ENCODE measurements at regions not wholly inside any gene's neighbourhood (a gene's known extent, or its start where the extent isn't known, plus 50 kb on each side); places are given as distances from the start of the nearest gene placed in this dataset.
"Not testable (repeated sequence)": the region's sequence is repeated elsewhere in the genome, so short reads cannot be mapped to it uniquely, and the experiment has no call there.

GRCh38 chr4:126136922-126137781, 822.4 kb downstream of the FAT4 start:
- no peak for DNase-seq

GRCh38 chr4:126137782-126138170, 823.0 kb downstream of the FAT4 start:
- DNase-seq = no peak

- no peak for DNase-seq
Observed at GRCh38 chr4:126144543-126145237, 829.9 kb downstream of the FAT4 start.

- no peak for DNase-seq
Observed at GRCh38 chr4:126168484-126168883, 853.7 kb downstream of the FAT4 start.

- DNase-seq = no peak
Observed at GRCh38 chr4:126172126-126172525, 857.4 kb downstream of the FAT4 start.

GRCh38 chr4:126174627-126175026, 859.9 kb downstream of the FAT4 start:
- DNase-seq = no peak

GRCh38 chr4:126180642-126181041, 865.9 kb downstream of the FAT4 start:
- no peak for DNase-seq

GRCh38 chr4:126182336-126182735, 867.6 kb downstream of the FAT4 start:
- DNase-seq = no peak

- no peak for DNase-seq
Observed at GRCh38 chr4:126182786-126183185, 868.0 kb downstream of the FAT4 start.

GRCh38 chr4:126183206-126183605, 868.5 kb downstream of the FAT4 start:
- no peak for DNase-seq

GRCh38 chr4:126191536-126191935, 876.8 kb downstream of the FAT4 start:
- no peak for DNase-seq

- DNase-seq = no peak
Observed at GRCh38 chr4:126192506-126192905, 877.8 kb downstream of the FAT4 start.

GRCh38 chr4:126201251-126202138, 886.7 kb downstream of the FAT4 start:
- DNase-seq = not testable (repeated sequence)

GRCh38 chr4:126202226-126202625, 887.5 kb downstream of the FAT4 start:
- no peak for DNase-seq

GRCh38 chr4:126207910-126208309, 893.2 kb downstream of the FAT4 start:
- DNase-seq = no peak

- DNase-seq = no peak
Observed at GRCh38 chr4:126209147-126209546, 894.4 kb downstream of the FAT4 start.

- DNase-seq = no peak
Observed at GRCh38 chr4:126213996-126214395, 899.2 kb downstream of the FAT4 start.

GRCh38 chr4:126215759-126216158, 901.0 kb downstream of the FAT4 start:
- no peak for DNase-seq

- DNase-seq = no peak
Observed at GRCh38 chr4:126216611-126217010, 901.9 kb downstream of the FAT4 start.

GRCh38 chr4:126221282-126221681, 906.5 kb downstream of the FAT4 start:
- no peak for DNase-seq

- DNase-seq = no peak
Observed at GRCh38 chr4:126221717-126222340, 907.1 kb downstream of the FAT4 start.
